Tongue (tissue), 1 donor: ENCODE measurements at regions not wholly inside any gene's neighbourhood (a gene's known extent, or its start where the extent isn't known, plus 50 kb on each side); places are given as distances from the start of the nearest gene placed in this dataset.

Experiments
- DNase-seq: peaks from one replicate; pipeline ENCODE4 v3.0.0-alpha.2; 2015

- no peak for DNase-seq
These were observed 663.4 kb upstream of the TSPY4 start for GRCh38 chrY:8673896-8674295.

- no peak for DNase-seq
These were observed 659.8 kb upstream of the TSPY4 start for GRCh38 chrY:8677336-8677935.

- no peak for DNase-seq
These were observed 650.1 kb upstream of the TSPY4 start for GRCh38 chrY:8687154-8687553.

- DNase-seq, result no peak
These were observed 646.2 kb upstream of the TSPY4 start for GRCh38 chrY:8690901-8691685.

- DNase-seq, result no peak
These were observed 638.7 kb upstream of the TSPY4 start for GRCh38 chrY:8698571-8698970.

- no peak for DNase-seq
These were observed 631.5 kb upstream of the TSPY4 start for GRCh38 chrY:8705636-8706300.

- no peak for DNase-seq
These were observed 625.0 kb upstream of the TSPY4 start for GRCh38 chrY:8712296-8712695.

GRCh38 chrY:8715226-8715625 lies 622.0 kb upstream of the TSPY4 start:
- DNase-seq, result no peak

- DNase-seq, result no peak
These were observed 610.6 kb upstream of the TSPY4 start for GRCh38 chrY:8726616-8727015.

GRCh38 chrY:8729971-8730370 lies 607.3 kb upstream of the TSPY4 start:
- no peak for DNase-seq

GRCh38 chrY:8741343-8742069 lies 595.8 kb upstream of the TSPY4 start:
- DNase-seq, result no peak

GRCh38 chrY:8764184-8764583 lies 573.1 kb upstream of the TSPY4 start:
- no peak for DNase-seq

GRCh38 chrY:8781184-8781890 lies 555.9 kb upstream of the TSPY4 start:
- no peak for DNase-seq

GRCh38 chrY:8794561-8794960 lies 542.7 kb upstream of the TSPY4 start:
- DNase-seq, result no peak

GRCh38 chrY:8804317-8804716 lies 532.9 kb upstream of the TSPY4 start:
- DNase-seq, result no peak

- no peak for DNase-seq
These were observed 529.4 kb upstream of the TSPY4 start for GRCh38 chrY:8807648-8808408.

- DNase-seq, result no peak
These were observed 528.7 kb upstream of the TSPY4 start for GRCh38 chrY:8808611-8809010.

GRCh38 chrY:8809076-8809475 lies 528.2 kb upstream of the TSPY4 start:
- no peak for DNase-seq

- DNase-seq, result no peak
These were observed 523.1 kb upstream of the TSPY4 start for GRCh38 chrY:8814143-8814542.

GRCh38 chrY:8815616-8816015 lies 521.6 kb upstream of the TSPY4 start:
- DNase-seq, result no peak

- no peak for DNase-seq
These were observed 517.2 kb upstream of the TSPY4 start for GRCh38 chrY:8820032-8820431.

GRCh38 chrY:8821106-8821505 lies 516.2 kb upstream of the TSPY4 start:
- DNase-seq, result no peak
